Activated naive CD4-positive, alpha-beta T cell (primary cell): ENCODE measurements at regions not wholly inside any gene's neighbourhood (a gene's known extent, or its start where the extent isn't known, plus 50 kb on each side); places are given as distances from the start of the nearest gene placed in this dataset.

Source experiments
- DNase-seq, 4 experiments: peaks; one replicate each; lab custom pipeline; 2025; lab: John Stamatoyannopoulos, UW

- DNase-seq: no peak
These were observed 113.0 kb downstream of the LITAF start for GRCh38 chr16:11473728-11474127.

DNA sequence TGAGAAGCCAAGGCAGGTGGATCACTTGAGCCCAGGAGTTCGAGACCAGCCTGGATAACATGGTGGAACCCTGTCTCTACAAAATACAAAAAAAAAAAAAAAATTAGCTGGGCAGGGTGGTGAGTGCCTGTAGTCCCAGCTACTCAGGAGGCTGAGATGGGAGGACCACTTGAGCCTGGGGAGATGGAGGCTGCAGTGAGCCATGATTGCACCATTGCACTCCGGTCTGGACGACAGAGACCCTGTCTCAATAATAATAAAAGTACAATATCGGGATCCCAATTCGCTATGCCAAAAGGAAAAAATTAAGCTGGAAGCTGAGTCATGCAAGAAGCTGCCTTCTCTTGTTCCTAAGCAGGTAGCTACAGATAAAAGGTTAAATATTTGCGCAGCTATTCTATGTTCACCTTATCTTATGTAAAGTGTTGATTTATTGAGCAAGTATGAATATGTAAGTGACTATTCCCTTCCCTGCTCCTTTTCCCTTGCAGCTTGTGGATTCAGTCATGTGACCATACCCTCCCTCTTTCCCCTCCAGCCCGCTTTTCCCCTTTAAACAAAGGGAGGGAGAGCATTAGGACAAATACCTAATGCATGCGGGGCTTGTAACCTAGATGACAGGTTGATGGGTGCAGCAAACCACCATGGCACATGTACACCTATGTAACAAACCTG is 112.0 kb downstream of the LITAF start:
- DNase-seq: no peak

- DNase-seq: no peak
These were observed 110.7 kb downstream of the LITAF start for GRCh38 chr16:11475896-11476630.

GRCh38 chr16:11476676-11477075 is 110.0 kb downstream of the LITAF start:
- DNase-seq: no peak

GRCh38 chr16:11478431-11479119 is 108.1 kb downstream of the LITAF start:
- DNase-seq: no peak

DNA sequence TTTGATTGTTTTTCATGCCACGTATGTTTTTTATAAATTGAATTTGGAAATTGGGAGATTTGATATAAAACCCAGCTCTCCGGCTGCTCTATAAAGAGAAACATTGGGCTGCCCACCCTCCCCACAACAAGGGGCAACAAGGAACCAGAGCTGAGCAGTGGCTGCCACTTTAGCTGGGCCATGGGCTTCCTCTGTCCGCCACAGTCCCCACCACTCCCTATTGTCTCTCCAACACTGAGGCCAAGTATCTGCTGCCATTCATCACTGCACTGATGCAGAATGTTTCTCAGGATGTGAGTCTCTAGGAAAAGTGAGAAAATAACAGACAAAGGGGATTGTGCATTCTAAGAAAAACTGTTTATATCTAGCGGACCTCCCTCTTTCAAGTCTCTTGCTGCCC is 106.8 kb downstream of the LITAF start:
- DNase-seq: no peak

DNA sequence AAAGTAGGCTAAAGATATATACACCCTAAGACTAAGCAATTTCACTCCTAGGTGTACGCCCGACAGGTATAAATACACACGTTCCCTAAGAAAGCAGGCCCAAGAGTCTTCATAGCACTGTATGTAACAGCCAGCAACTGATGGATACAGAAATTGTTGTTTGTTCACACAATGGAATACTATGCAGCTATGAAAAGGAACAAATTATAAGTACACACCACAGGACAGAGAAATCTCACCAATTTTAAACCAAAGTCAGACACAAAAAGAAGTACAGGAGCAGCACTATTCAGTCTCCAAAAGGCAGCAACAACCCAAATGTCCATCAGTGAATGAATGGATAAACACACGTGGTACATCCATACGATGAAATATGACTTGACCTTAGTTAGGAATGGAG is 106.1 kb downstream of the LITAF start:
- DNase-seq: no peak

DNA sequence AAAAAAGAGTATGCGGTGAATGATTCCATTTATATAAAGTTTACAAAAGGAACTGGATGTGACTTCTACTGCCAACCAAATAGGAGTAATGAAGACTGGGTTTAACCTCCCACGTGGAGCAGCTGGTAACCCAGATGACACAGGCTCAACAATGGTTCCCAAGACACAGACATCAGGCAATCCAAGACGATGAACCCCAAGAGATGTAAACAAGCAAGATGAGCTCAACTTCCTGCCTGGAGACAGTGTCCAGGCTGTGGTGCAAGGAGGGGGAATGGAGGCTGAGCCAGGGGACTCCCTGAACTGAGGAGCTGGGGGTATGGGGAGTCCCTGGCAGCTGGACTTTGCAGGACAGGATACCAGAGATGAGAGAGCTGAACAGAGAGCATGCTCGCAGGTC is 104.7 kb downstream of the LITAF start:
- no peak for DNase-seq

- no peak for DNase-seq
These were observed 103.6 kb downstream of the LITAF start for GRCh38 chr16:11482946-11483748.

GRCh38 chr16:11484691-11485258 is 101.9 kb downstream of the LITAF start:
- no peak for DNase-seq

- DNase-seq: no peak
These were observed 101.0 kb downstream of the LITAF start for GRCh38 chr16:11485676-11486075.

- no peak for DNase-seq
These were observed 99.4 kb downstream of the LITAF start for GRCh38 chr16:11487289-11487688.

GRCh38 chr16:11488304-11488703 is 98.4 kb downstream of the LITAF start:
- DNase-seq: no peak

DNA sequence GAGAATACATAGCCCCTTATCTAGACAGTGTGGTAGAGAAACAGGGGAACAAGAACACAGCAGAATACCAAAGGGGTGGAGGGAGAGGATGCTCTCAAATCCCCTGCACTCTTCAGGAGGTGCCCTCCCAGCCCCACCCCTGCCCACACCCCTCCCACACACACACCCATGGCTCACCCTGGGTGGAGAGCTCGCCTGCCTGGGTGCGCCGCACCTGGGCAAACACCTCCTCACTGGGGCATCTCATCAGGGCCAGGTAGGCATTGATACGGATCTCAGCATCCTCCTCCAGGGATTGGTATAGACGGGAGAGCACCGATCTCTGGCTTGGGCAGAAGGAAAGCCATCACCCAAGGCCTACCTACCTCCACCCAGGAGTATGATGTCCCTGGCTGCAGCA is 95.2 kb downstream of the LITAF start:
- DNase-seq: no peak

GRCh38 chr16:11492808-11493530 is 93.8 kb downstream of the LITAF start:
- no peak for DNase-seq

DNA sequence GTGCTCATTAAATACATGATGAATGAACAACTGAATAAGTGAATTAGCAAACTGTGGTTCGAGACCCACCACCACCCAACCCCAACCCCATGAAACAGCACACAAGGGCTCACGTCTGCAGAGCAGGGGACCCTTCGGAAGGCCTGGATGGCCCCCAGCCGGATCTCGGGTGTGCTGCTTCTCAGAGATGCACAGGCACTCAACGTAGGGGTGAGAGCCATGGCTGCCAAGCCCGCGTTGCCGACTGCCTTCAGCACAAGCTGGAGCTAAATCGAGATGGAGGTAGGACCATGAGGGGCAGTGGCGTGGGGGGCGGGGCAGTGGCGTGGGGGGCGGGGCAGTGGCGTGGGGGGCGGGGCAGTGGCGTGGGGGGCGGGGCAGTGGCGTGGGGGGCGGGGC is 93.2 kb downstream of the LITAF start:
- no peak for DNase-seq

DNA sequence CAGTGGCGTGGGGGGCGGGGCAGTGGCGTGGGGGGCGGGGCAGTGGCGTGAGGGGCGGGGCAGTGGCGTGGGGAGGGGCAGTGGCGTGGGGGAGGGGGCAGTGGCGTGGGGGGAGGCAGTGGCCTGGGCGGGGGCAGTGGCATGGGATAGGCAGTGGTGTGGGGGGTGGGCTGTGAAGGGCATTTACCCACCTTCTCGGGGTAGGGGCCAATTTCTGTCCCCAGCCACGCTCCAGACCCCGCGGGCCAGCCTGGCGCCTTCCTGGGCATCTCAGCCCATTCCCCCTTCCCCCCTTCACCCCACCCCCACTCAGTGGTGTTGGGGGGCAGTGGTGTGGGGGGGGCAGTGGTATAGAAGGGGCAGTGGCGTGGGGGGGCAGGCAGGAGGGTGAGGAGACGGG is 92.7 kb downstream of the LITAF start:
- DNase-seq: no peak

- no peak for DNase-seq
These were observed 92.3 kb downstream of the LITAF start for GRCh38 chr16:11494433-11494832.

DNA sequence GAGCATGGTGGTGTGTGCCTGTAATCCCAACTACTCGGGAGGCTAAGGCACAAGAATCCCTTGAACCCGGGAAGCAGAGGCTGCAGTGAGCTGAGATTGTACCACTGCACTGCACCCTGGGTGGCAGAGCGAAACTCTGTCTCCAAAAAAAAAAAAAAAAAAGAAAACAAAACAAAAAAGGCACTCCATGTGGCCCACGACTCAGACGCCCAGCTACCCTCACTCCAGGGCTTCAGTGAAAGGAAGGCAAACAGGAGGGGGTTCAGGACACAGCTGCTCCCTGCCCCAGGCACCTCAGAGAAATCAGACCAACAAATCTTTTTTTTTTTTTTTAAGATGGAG is 91.7 kb downstream of the LITAF start:
- DNase-seq: no peak
